CD4-positive, alpha-beta T cell treated with Interleukin-4 for 1 hour (primary cell): ENCODE measurements at regions not wholly inside any gene's neighbourhood (a gene's known extent, or its start where the extent isn't known, plus 50 kb on each side); places are given as distances from the start of the nearest gene placed in this dataset.

Experiments used
- DNase-seq, 2 donors: peaks; one replicate each; pipeline ENCODE4 v3.0.0-alpha.2; 2020 to 2022

DNA sequence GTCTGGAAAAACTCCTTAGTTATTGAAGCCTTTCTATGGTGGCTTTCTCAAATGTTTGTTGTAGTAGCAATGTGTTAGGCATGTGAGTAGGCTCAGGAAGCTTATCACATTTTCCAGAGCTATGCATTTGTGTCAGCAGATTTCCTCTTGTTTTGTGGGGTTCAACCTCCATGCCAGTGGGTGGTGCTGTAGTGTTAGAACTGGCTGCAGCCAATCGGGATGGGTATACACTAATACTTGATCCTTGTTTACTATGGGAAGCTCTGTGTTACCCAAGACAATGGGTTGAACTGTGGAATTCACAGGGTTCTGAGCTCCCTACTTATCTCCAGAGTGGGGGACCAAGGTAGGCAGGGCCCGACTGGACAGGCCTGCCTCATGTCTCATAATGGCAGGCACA lies 348.5 kb upstream of the ADAMTS5 start:
- DNase-seq = no peak

GRCh38 chr21:27314131-27314530 lies 347.2 kb upstream of the ADAMTS5 start:
- DNase-seq = no peak

DNA sequence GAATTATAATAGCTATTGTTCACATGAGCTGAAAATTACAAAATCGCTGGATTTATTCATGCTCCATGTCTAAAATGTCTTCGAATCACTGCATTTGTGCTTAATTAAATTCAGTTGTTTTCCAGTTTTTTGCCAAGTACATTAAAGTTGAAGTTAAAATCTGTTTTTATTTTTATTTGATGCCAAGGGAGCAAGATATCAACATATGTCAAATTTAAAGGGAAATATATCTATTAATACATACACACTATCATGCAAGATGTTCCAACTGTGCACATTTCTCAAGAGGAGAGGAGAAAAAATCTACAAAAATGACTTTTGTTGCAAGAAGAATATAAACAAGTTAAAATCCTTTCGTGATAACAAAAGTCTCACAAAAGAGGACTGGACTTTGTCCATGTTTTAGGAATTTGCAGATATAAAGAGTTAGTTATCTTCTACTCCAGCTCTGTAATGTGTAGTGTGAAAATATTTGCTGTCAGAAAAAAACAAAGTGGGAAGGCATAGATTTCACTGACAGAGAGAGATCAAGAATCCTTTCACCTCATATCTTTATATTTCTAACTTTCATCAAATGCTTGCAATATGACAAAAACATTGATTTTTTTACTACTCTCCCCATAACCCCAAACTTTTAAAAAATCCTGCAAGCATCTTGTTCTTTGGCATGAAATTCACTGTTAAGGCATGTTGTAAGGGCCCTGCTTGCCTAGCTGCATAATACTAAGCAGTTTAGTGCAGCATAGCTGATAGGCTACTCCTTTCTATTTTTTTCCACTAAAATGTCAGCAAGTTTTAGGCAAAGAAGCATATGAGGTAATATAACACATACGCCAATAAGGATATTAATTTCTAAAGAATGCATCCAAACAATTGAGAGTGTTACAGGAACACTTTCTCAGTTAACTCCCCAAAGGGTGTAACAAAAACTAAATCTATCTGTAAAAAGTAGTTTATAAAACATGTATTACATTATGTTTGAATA lies 340.2 kb upstream of the ADAMTS5 start:
- DNase-seq = no peak

- no peak for DNase-seq
These were observed 339.3 kb upstream of the ADAMTS5 start for GRCh38 chr21:27306206-27306605.

- no peak for DNase-seq
These were observed 334.3 kb upstream of the ADAMTS5 start for GRCh38 chr21:27301220-27301619.

DNA sequence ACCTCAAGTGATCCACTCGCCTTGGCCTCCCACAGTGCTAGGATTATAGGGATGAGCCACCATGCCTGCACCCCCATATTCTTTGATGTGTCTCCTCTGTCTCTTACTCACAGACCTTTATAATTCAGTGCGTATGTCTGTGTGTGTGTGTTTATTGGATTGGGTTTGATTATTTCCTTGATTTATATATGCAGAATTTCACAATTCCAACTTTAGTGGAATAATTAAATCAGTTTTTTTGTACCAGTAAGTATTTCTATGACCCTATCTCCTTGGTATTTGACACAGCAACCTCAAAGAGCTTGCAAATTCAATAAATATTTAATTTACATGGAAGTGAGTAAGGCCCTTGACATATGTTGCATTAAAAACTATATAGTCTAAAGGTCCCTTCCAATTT lies 333.9 kb upstream of the ADAMTS5 start:
- DNase-seq = no peak

- no peak for DNase-seq
These were observed 331.6 kb upstream of the ADAMTS5 start for GRCh38 chr21:27298465-27298864.

DNA sequence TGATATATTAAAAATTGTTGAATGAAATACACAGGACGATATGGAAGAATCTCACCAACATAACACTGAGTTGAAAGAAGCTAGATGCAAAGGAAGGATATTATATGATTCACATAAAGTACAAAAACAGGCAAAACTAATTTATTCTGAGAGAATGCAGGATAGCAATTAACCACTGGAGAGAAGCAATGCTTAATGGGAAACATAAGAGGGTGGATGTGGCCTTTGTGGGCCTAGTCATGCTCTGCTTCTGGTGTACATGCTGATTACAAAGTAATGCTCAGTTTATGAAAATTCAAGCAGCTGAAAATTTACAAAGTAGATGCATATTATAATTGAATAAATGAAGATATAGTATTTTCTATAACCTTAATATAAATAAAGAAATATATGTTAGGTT lies 326.4 kb upstream of the ADAMTS5 start:
- DNase-seq = no peak

GRCh38 chr21:27292783-27293182 lies 325.9 kb upstream of the ADAMTS5 start:
- DNase-seq = no peak

DNA sequence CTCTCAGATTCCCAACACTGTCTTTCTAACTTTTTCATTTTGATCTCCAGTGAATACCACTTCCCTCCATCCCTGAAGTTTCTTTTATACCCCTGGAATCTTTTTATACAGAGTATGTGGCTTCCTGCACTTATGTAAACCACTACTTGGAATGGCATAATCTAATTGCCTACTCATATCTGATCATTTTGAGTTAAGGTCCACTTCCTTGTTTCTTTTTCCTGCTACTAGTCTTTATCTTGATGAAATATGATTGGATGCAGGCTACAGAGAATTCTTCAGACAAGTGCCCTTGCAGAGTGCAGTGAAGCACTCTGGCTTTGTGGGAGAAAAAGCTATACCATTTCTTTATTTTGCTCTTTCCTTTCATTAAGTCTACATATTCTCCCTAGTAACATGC lies 325.3 kb upstream of the ADAMTS5 start:
- DNase-seq = no peak

- DNase-seq = no peak
These were observed 324.1 kb upstream of the ADAMTS5 start for GRCh38 chr21:27291006-27291405.

GRCh38 chr21:27290028-27290427 lies 323.1 kb upstream of the ADAMTS5 start:
- no peak for DNase-seq

DNA sequence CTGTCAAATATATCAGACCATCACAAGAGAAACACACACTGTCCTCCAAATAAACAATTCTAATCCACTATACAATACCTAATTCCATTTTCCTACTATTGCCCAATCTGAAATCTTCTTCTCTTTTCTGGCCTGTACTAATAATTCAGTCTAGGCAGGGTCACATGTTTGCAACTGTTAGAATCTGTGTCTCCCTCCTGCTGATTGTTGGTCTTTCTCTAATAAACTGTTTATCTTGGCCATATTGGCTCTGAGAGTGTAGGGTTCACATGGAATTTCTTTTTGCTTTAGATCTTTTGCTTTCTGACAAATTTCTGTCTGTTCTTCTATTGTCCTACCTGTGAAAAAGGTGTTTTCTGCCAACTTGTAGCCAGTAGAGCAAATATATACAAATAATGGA lies 319.9 kb upstream of the ADAMTS5 start:
- no peak for DNase-seq

GRCh38 chr21:27277110-27277509 lies 310.2 kb upstream of the ADAMTS5 start:
- DNase-seq = no peak

DNA sequence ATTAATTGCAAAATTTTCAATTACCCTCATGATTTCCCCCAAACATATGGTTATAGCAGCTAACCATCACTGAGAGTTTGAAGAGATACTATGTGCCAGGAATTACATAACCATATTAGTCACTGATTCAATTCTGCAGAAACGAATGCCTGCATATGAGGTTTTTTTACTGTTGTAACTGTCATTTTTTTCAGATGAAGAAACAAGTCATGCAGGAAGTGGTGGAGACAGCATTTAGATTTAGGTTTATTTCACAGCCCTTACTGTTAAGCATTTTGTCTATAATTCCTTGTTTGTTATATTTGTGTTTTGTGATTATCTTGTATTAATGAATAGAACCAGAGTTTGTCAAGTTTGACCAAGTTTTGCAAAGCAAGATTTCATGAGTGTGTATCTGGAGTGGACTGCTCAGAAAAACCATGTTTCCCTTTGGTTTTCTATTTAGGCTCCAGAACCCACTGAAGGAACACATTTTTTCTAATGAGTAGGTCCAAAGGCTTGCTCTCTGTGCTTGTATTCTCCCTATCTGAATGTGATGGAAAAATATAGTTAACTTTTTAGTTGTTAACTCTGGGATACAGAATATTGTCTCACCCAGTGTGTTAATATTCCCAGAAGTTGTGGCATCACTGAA lies 308.5 kb upstream of the ADAMTS5 start:
- no peak for DNase-seq

GRCh38 chr21:27269644-27270043 lies 302.8 kb upstream of the ADAMTS5 start:
- DNase-seq = no peak

DNA sequence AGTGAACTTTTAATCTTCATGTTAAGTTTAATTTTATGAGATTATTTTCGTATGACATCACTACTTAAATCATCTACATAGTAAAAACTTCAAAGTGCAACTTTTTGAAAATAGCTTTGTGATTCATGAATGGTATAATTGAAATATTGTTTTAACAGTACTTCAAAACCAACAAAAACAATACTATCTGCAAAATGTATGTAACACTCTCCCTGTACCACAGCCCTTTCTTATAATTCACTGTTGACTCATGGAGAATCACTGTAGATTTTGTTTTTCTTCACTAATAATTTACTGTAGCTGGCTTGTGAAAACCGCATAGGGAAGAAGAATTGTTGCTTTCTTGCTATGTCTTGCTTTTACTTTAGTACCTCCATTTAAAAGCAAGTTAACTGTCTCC lies 301.4 kb upstream of the ADAMTS5 start:
- no peak for DNase-seq

DNA sequence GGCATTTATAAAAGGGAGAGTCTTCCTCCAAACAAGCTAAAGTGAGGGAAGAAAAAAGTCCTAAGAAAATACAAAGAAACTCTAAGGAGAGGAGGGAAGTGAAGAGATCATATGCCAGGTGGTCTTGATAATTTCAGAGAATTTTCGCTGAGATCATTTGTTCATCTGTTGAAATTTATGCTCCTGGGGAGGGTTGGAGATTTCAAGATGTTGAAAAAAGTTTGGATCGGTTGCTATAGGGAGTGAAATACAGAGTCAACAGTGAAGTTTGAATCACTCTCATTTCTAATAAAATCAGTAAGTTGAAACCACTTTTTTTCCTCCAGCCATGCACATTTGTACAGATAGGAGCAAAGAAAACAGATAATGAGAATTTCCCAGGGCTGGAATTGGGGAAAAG lies 299.1 kb upstream of the ADAMTS5 start:
- no peak for DNase-seq

- DNase-seq = no peak
These were observed 298.6 kb upstream of the ADAMTS5 start for GRCh38 chr21:27265492-27265891.

DNA sequence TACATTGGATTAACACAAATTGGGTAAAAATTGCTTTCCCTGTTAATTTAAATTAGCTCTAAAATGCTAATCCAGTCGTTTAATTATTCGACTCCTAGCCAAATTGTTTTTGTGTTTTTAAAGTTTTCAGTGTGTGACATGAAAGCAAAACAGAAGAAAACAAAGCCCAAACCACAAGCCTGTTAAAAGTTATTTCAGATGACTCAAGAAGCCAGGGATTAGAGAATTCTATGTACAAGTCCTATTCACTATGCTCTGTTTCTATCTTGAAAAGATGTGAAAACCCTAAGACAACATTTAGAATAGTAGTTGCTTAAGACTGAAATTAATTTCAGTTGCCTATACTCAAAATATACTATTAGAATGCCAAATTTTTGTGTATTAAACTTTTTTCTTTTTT lies 294.8 kb upstream of the ADAMTS5 start:
- DNase-seq = no peak

DNA sequence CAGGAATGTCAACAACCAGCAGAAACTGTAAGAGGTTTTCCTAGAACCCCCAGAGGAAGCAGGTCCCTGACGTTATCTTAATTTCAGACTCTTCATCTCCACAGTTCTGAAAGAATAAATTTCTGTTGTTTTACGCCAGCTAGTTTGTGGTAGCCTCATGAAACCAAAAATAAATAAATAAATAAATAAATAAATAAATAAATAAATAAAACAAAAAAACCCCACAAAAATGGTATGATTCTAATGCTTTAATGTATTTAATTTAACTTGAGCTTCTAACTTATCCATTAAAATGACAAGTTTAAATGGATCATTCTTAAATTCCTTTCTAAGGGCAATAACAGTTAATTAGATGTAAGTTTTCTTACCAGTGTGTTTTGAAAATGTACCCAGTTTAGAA lies 293.8 kb upstream of the ADAMTS5 start:
- no peak for DNase-seq

DNA sequence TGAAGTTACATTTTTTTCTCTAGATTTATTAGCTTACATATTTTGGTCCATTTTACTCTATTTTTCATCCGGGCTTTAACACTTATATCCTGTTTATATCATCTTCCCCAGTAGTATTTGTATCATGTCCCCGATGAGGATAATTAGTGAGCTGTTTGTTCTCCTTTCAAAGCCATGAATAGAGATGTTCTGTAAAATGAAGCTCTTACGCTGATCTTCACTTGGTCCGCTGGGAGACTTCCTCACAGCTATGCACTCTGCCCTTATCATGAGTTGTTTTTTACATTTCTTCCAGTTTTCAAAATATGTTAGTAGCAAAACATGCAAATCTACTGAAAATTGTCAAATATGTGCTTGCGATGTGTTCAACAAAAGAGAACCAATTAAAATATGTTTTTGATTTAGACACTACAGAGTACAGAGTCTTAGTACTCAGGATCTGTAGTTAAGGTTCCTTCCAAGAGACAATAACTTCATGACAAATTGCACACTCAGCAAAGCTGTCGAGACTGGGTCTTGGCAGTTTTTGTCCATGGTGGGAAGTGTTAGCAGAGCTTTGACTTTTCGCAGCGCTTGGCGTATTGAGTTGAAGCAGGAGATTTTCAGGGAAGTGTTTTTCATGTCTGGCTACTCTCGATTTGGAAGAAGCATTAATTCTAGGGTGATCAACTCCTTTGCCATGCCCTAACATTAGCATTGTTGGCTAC lies 292.0 kb upstream of the ADAMTS5 start:
- no peak for DNase-seq

GRCh38 chr21:27257908-27258556 lies 291.1 kb upstream of the ADAMTS5 start:
- DNase-seq = no peak
